Gastrocnemius medialis (tissue), 4 donors: ENCODE measurements at regions not wholly inside any gene's neighbourhood (a gene's known extent, or its start where the extent isn't known, plus 50 kb on each side); places are given as distances from the start of the nearest gene placed in this dataset.

ENCODE experiments used
- POLR2A ChIP-seq, 2 donors: fragments of 450-650 bp; IDR thresholded peaks; one replicate each; pipeline ENCODE4 v1.6.1; 2017; ENCODE audit warnings: antibody characterized with exemption in 2 of 2, mild to moderate bottlenecking in 2 of 2, moderate library complexity in 2 of 2
- TF ChIP-seq, protein P1 (sequence below), 5 experiments: fragments of 450-650 bp in 3 of 5; fragments of 200-600 bp in 2 of 5; sonication (generic) in 2 of 5; IDR thresholded peaks in 4 of 5; conservative IDR thresholded peaks in 1 of 5; 1 replicate in 4 of 5; 2 replicates in 1 of 5; pipeline ENCODE4 v1.5.1; 2016 to 2019; ENCODE audit warnings: antibody characterized with exemption in 5 of 5, mild to moderate bottlenecking in 3 of 5, moderate library complexity in 3 of 5

GRCh38 chr1:55569417-55569816, 354.3 kb upstream of the USP24 start:
- no peak for TF ChIP-seq POLR2A (IDR thresholded peaks at IDR 0.05)
- TF ChIP-seq, protein P1, sequence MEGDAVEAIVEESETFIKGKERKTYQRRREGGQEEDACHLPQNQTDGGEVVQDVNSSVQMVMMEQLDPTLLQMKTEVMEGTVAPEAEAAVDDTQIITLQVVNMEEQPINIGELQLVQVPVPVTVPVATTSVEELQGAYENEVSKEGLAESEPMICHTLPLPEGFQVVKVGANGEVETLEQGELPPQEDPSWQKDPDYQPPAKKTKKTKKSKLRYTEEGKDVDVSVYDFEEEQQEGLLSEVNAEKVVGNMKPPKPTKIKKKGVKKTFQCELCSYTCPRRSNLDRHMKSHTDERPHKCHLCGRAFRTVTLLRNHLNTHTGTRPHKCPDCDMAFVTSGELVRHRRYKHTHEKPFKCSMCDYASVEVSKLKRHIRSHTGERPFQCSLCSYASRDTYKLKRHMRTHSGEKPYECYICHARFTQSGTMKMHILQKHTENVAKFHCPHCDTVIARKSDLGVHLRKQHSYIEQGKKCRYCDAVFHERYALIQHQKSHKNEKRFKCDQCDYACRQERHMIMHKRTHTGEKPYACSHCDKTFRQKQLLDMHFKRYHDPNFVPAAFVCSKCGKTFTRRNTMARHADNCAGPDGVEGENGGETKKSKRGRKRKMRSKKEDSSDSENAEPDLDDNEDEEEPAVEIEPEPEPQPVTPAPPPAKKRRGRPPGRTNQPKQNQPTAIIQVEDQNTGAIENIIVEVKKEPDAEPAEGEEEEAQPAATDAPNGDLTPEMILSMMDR (IDR thresholded peaks at IDR 0.05 in 4 of 5, conservative IDR thresholded peaks at IDR 0.05 in 1 of 5): no peak
